SJCRH30 (cell line): ENCODE measurements at regions not wholly inside any gene's neighbourhood (a gene's known extent, or its start where the extent isn't known, plus 50 kb on each side); places are given as distances from the start of the nearest gene placed in this dataset.
A peak's percentile ranks its signal among the peaks of the same experiment; 100 is the strongest.

Experiments
- DNase-seq, 2 experiments: peaks; one replicate each; pipeline ENCODE4 v3.0.0-alpha.2; 2015 to 2020
- H3K27ac ChIP-seq: fragments of 250-450 bp; sonication (Bioruptor Pico); 2 replicates; pipeline ENCODE4 v1.5.1; 2020; ENCODE audit warnings: mild to moderate bottlenecking, moderate library complexity
- H3K27me3 ChIP-seq: fragments of 250-450 bp; sonication (Bioruptor Pico); 2 replicates; pipeline ENCODE4 v1.5.1; 2020; ENCODE audit warnings: mild to moderate bottlenecking, moderate library complexity
- H3K36me3 ChIP-seq: fragments of 250-450 bp; sonication (Bioruptor Pico); 2 replicates; pipeline ENCODE4 v1.5.1; 2020; ENCODE audit warnings: mild to moderate bottlenecking, moderate library complexity
- H3K4me1 ChIP-seq: fragments of 250-450 bp; sonication (Bioruptor Pico); 2 replicates; pipeline ENCODE4 v1.5.1; 2020; ENCODE audit warnings: mild to moderate bottlenecking, moderate library complexity
- H3K4me3 ChIP-seq: fragments of 250-450 bp; sonication (Bioruptor Pico); 2 replicates; pipeline ENCODE4 v1.5.1; 2020; ENCODE audit warnings: mild to moderate bottlenecking, moderate library complexity
- H3K9me3 ChIP-seq: fragments of 250-450 bp; sonication (Bioruptor Pico); replicated peaks from 2 replicates; pipeline ENCODE4 v1.5.1; 2020; ENCODE audit warnings: mild to moderate bottlenecking, moderate library complexity

DNA sequence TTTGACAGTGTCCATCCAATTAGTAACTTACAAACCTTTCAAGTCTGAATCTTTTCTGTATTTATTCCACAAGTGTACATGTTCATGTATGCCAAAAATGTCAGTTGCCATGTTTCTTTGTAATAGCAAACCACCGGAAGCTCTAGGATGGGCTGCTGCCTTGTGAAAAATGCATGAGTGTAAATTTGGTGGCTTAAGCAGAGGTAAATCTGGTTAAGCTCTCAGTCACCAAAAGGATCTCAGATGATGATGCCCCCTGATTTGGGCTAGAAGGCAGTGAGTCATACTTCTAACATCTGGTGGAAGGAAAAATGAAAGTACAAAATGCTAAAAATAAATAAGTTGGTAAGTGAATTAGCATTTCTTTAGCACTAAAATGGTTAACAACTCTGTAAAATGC is 567.5 kb downstream of the ELAVL2 start:
- no peak overlapping the region for H3K27ac ChIP-seq
- H3K4me1 ChIP-seq: peaks cover 9% of the 10 kb centered on the region; the same call in 1 of the 2 replicates
- H3K36me3 ChIP-seq: no peaks in the 10 kb centered on the region
- no peaks in the 10 kb centered on the region for H3K9me3 ChIP-seq
- peak in 1 of 2 experiments; percentile 19 for DNase-seq
- no peak overlapping the region for H3K4me3 ChIP-seq
- H3K27me3 ChIP-seq: no peaks in the 10 kb centered on the region

DNA sequence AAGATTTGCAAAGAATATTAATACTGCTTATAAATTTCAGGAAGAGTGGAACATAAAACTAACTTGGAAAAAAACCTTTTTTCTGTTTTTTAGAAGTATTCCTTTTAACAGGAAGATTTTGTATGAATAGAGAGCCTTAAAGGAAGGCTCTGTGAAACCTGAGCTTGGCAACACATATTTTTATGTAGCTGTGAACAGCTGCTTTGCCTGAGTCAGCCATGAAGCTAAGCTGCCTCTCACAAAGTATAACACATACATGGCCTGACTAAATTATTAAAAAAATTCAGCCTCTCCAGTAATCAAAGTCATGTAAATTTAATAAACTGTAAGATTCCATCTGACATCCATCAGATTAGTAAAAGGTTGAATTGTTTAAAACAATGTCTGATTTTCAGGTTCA is 547.5 kb downstream of the ELAVL2 start:
- Histone ChIP-seq H3K9me3 (no peaks in the 10 kb centered on the region), H3K36me3 (no peaks in the 10 kb centered on the region), H3K27ac (peak overlapping the region; percentile 32), H3K4me1 (peaks cover 16% of the 10 kb centered on the region), H3K4me3 (no peak overlapping the region), H3K27me3 (no peaks in the 10 kb centered on the region)
- peak; percentile 9 to 56 for DNase-seq

DNA sequence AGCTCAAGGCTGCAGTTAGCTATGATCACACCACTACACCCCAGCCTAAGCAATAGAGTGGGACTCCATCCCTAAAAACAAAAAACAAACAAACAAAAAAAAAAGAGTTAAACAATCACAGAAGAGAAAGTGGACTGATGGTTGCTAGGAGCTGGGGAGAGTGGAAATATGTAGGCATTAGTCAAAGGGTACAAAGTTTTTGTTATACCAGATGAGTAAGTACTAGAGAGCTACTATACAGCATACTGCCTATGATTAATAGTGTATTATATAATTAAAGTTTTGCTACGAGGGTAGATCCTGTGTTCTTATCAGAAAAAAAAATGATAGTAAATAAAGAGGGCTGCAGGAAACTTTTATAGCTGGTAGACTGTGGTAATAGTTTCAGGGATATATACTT is 538.6 kb downstream of the ELAVL2 start:
- H3K36me3 ChIP-seq: no peaks in the 10 kb centered on the region
- H3K9me3 ChIP-seq: no peaks in the 10 kb centered on the region
- no peak overlapping the region for H3K4me3 ChIP-seq
- H3K27me3 ChIP-seq: no peaks in the 10 kb centered on the region; the same call in 1 of the 2 replicates
- H3K27ac ChIP-seq: no peak overlapping the region
- DNase-seq: no peak
- H3K4me1 ChIP-seq: no peaks in the 10 kb centered on the region

DNA sequence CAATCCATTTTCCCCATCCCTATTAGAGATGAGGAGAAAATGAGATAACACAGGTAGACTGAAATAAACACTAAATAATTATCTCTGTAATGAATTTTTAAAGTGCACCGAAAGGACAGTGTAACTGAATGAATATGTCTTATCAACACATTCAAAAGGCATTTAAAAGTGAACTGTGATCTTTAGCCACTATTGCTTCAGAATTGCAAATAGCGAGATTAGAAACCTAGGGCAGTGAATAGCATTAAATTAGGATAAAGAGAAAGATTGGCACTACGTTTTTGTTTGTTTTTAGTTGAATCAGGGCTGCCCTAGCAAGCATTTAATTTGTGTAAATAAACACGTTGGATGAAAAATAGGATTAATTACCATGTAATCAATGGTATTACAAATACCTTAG is 537.5 kb downstream of the ELAVL2 start:
- DNase-seq: no peak

DNA sequence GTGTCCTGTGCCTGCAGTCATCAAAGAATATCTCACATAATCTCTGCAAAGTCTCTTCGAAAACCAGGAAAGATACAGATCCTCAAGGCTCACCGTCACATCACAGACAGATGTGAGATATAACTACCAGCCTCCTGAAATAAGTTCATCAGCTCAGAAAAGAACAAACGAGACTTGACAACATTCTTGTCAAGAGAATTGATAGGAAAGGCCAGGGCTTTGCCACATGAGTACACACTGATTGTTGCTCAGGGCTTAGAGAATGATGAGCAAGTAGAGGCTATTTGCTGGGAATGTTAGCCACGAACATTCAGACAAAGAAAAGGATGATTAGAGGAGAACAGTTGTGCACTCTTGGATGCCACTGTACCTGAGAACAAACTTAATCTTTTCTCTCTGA is 535.1 kb downstream of the ELAVL2 start:
- no peaks in the 10 kb centered on the region; the same call in 1 of the 2 replicates for H3K27me3 ChIP-seq
- H3K4me1 ChIP-seq: no peaks in the 10 kb centered on the region
- no peaks in the 10 kb centered on the region for H3K9me3 ChIP-seq
- H3K4me3 ChIP-seq: no peak overlapping the region
- no peaks in the 10 kb centered on the region for H3K36me3 ChIP-seq
- DNase-seq: no peak
- no peak overlapping the region for H3K27ac ChIP-seq

More for the DNA sequence above, 537.5 kb downstream of the ELAVL2 start:
- no peaks in the 10 kb centered on the region; the same call in 1 of the 2 replicates for H3K27me3 ChIP-seq
- H3K36me3 ChIP-seq: no peaks in the 10 kb centered on the region
- no peak overlapping the region for H3K27ac ChIP-seq
- no peaks in the 10 kb centered on the region for H3K9me3 ChIP-seq
- no peak overlapping the region for H3K4me3 ChIP-seq
- H3K4me1 ChIP-seq: no peaks in the 10 kb centered on the region

DNA sequence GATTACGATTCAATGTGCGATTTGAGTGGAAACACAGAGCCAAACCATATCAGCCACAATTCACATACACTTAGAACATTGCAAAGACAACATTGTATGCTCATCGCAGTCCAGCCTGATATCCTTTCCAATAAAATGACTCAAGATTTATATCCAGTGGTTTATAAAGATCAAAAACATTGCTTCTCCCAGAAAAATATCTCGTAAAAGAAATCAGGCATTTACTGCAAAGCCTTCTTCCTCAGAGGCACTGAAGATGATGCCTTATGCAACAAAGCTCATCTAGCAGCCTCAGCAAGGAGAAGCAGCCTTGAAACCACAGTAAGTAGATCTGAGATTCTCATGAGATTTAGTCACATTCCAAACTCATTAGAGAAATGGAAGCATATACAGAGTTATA is 523.8 kb downstream of the ELAVL2 start:
- H3K27me3 ChIP-seq: no peaks in the 10 kb centered on the region
- no peak for DNase-seq

DNA sequence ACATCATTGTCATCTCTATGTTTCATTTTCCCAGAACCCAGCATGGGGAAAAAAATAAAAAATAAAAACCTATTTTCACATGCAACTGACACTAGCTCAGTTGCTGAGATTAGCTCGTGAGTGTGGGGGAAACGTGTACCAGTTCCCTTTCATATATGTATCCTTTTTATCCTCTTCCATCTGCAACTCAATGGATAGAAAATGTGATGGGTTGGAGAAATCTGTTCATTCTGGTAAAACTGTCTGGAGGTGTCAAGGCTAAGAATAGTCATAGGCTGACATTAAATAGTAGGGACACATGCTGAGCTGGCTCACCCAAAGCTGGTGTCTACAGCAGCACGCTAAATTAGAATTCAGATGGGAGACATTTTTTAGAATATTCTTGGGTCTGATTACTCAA is 519.3 kb downstream of the ELAVL2 start:
- Histone ChIP-seq H3K4me3 (no peak overlapping the region), H3K4me1 (no peaks in the 10 kb centered on the region), H3K36me3 (no peaks in the 10 kb centered on the region), H3K27me3 (no peaks in the 10 kb centered on the region), H3K9me3 (no peaks in the 10 kb centered on the region), H3K27ac (no peak overlapping the region)
- DNase-seq: no peak

More for the DNA sequence above, 523.8 kb downstream of the ELAVL2 start:
- Histone ChIP-seq H3K36me3 (no peaks in the 10 kb centered on the region), H3K4me1 (no peaks in the 10 kb centered on the region), H3K27ac (no peak overlapping the region), H3K4me3 (no peak overlapping the region), H3K9me3 (no peaks in the 10 kb centered on the region)

DNA sequence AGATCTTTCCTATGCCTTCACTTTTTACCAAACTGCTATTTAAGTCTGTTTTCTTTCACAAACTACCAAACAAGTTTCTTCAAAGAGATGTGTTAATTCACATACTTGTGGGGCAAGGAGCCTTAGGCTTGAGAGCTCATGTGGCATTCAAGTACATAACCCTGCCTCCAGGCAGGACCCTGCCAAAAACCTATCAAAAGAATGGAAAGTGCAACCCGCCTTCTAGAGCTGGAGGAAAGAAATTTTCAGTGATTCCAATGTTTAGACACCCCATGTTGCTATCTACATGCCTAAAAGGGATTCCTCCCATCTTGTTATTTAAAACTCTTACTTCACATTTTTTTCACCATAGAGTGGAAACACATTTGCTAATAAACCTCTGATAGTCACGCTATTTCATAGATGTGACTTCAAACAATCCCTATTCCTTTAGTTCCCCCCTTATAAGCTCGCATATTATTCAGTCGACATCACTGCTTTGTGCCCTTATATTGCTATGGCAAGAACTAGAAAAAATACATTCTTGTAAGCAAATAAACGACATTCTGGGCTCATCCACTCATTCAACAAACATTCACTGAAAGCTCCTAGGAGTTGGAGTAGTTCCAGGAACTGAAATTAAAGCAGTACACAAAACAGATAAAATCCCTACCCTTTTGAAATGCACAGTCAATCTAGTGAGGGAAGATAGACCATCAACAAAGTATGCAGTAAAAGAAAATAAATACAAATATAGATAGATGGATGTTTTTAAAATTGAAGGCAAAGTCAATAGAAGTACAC is 518.1 kb downstream of the ELAVL2 start:
- no peak overlapping the region for H3K27ac ChIP-seq
- no peaks in the 10 kb centered on the region for H3K36me3 ChIP-seq
- DNase-seq: no peak
- H3K4me1 ChIP-seq: no peaks in the 10 kb centered on the region
- H3K27me3 ChIP-seq: no peaks in the 10 kb centered on the region
- no peaks in the 10 kb centered on the region for H3K9me3 ChIP-seq
- H3K4me3 ChIP-seq: no peak overlapping the region

DNA sequence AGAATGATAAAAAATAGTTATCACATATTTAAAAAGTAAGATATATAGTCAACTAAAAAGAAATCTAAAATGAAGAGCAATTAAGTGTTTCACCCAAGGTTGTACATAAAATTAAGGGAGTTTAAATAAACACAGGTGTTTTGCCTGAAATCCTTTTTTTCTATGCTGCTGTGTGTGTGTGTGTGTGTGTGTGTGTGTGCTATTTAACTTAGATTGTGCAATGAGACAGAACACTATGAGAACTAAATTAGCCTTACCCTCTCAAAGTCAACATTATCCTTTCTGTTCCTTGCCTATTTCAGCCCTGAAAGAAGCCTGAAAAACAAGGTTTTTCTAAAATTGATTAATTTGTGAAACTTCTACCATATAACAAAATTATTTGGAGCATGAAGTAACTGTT is 516.2 kb downstream of the ELAVL2 start:
- H3K36me3 ChIP-seq: no peaks in the 10 kb centered on the region
- H3K27me3 ChIP-seq: no peaks in the 10 kb centered on the region
- no peak overlapping the region for H3K4me3 ChIP-seq
- DNase-seq: no peak
- H3K9me3 ChIP-seq: no peaks in the 10 kb centered on the region
- H3K27ac ChIP-seq: no peak overlapping the region
- H3K4me1 ChIP-seq: no peaks in the 10 kb centered on the region

DNA sequence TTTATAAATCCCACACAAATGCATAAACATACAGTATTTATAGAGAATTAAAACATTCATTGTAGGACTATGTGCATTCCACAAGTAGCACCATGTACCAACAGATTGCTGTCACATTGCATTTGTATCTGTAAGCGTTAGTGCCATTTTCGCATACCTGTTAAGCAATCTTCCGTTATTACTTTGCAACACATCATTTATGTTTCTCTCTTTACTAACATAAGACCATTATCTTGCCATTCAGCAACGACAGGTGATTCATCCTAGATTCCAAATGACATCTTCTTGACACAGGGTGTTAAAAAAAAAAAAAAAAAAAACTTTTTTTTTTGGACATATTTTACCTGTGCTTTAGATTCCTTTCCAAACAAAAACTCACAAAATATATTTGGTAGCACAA is 511.8 kb downstream of the ELAVL2 start:
- H3K27me3 ChIP-seq: no peaks in the 10 kb centered on the region
- H3K4me1 ChIP-seq: no peaks in the 10 kb centered on the region
- no peaks in the 10 kb centered on the region for H3K9me3 ChIP-seq
- H3K27ac ChIP-seq: no peak overlapping the region
- no peaks in the 10 kb centered on the region for H3K36me3 ChIP-seq
- DNase-seq: no peak
- no peak overlapping the region for H3K4me3 ChIP-seq

DNA sequence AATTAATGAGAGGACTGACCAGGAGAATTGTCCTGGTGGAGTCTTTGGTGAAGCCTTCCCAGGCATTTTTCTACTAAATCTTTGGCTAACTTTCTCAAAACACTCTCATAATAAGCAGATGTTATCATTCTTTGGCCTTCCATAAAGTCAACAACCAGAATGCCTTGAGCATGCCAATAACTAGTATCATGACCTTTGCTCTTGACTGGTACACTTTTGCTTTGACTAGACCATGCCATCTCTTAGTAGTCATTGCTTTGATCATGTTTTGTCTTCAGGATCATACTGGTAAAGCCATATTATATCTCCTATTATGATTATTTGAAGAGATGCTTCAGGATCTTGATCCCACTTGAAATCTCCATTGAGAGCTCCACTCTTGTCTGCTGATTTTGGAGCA is 506.9 kb downstream of the ELAVL2 start:
- no peaks in the 10 kb centered on the region for H3K27me3 ChIP-seq
- H3K27ac ChIP-seq: no peak overlapping the region
- DNase-seq: no peak
- H3K36me3 ChIP-seq: no peaks in the 10 kb centered on the region
- no peak overlapping the region for H3K4me3 ChIP-seq
- H3K9me3 ChIP-seq: no peaks in the 10 kb centered on the region
- peaks cover 13% of the 10 kb centered on the region for H3K4me1 ChIP-seq

DNA sequence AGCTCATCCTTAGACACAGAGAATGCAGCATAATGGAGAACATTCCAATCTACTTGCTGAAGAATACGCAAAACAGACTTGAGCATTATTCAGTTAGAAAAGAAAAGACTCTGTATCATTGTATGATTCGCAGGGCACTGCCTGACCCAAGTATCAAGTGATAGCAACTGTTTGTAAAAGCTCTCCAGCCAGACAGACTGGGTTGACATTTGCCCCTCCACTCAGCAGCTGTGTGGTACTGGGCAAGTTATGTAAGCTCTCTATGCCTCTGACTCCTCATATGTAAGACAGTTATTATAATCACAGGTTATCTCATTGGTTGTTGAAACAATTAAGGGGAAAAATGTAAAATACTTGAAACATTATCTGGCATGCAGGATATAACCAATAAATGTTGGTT is 505.0 kb downstream of the ELAVL2 start:
- H3K4me1 ChIP-seq: peaks cover 13% of the 10 kb centered on the region
- DNase-seq: peak; percentile 57 to 69

DNA sequence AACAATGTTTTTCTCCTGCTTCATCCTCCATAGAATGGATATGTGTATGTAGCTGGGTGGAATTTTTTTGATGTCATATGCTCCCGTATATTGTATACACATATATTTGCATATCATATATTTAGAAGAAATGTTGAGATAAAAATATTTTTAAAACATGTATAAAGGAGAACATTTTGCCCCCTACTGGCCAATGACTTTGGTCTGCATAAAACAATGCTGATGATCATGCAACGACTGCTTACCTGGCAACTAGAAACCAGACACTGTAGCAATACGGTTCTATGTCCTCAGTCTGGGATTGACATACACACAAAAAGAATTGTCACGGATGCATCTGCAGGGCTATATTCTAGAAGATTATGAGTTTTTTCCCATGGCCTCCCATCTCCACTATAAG is 503.6 kb downstream of the ELAVL2 start:
- Histone ChIP-seq H3K36me3 (no peaks in the 10 kb centered on the region), H3K27me3 (no peaks in the 10 kb centered on the region), H3K27ac (no peak overlapping the region), H3K4me3 (no peak overlapping the region), H3K4me1 (peaks cover 13% of the 10 kb centered on the region), H3K9me3 (no peaks in the 10 kb centered on the region)
- peak in 1 of 2 experiments; percentile 3 for DNase-seq

More for the DNA sequence above, 505.0 kb downstream of the ELAVL2 start:
- H3K27me3 ChIP-seq: no peaks in the 10 kb centered on the region
- no peaks in the 10 kb centered on the region for H3K9me3 ChIP-seq
- no peaks in the 10 kb centered on the region for H3K36me3 ChIP-seq
- H3K4me3 ChIP-seq: no peak overlapping the region
- H3K27ac ChIP-seq: peak overlapping the region; percentile 12; the same call in 1 of the 2 replicates

DNA sequence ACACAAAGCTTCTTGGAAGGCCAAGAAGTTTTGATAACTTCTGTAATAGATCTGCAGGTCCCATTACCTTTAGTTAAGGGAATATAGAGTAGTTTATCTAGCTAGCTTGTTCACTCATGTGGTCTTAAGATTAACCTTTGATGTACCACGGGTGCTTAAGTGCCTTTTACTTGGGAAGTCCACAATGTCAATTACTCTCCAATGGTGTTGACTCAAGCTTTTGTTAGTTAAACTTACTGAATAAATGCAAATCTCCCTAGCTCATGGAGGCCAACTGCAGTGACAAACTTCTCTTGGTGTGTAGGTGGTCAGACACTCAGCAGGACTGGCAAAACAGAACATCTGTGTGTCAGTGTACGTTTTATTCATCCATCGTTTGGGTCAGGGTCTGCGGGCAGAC is 501.5 kb downstream of the ELAVL2 start:
- Histone ChIP-seq H3K27ac (no peak overlapping the region), H3K4me1 (peaks cover 13% of the 10 kb centered on the region), H3K27me3 (no peaks in the 10 kb centered on the region), H3K4me3 (no peak overlapping the region), H3K9me3 (no peaks in the 10 kb centered on the region), H3K36me3 (no peaks in the 10 kb centered on the region)
- no peak for DNase-seq

DNA sequence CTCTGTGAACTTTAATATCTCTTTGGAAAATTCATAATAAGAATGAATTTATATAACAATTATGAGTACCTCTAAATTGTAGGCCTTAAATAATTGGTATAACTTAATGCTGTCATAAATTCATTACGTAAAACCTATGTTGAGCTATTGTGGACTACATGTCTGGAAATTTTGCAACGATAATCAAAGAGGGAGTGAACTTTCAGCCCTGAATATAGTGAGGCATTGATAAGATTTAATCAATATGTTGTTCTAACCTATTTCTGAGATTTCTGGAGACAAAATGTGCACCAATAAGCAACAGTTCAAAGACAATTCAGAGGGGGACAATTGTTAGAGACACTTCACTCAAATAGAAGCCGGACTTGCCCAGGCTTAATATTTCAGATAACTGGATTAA is 499.4 kb downstream of the ELAVL2 start:
- H3K27ac ChIP-seq: no peak overlapping the region
- no peak for DNase-seq
- 0 out of 2 replicates have a peak, but pooled peaks cover 2% of the 10 kb centered on the region for H3K4me1 ChIP-seq

DNA sequence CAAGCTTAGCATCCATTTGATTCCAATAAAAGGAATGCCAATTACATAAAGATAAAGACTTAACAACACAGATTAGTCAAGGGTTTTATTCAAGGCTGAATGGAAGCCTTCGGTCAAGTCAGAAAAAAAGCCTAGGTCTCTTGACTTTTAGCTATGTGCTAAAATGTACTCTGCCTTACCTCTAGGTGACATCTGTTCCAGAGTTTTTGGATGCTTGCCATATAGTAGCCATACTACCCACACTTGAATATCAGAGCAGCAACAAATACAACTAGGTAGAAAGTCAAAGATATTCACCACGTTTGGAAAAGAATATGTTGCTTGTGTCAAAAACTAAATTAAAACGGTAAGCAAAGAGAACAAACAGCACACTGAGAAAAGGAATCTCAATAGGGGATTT is 484.7 kb downstream of the ELAVL2 start:
- DNase-seq: peak; percentile 12 to 63
- H3K27me3 ChIP-seq: no peaks in the 10 kb centered on the region
- H3K27ac ChIP-seq: no peak overlapping the region; the same call in 1 of the 2 replicates
- no peak overlapping the region for H3K4me3 ChIP-seq
- no peaks in the 10 kb centered on the region for H3K36me3 ChIP-seq
- peaks cover 31% of the 10 kb centered on the region for H3K4me1 ChIP-seq
- no peaks in the 10 kb centered on the region for H3K9me3 ChIP-seq

More for the DNA sequence above, 499.4 kb downstream of the ELAVL2 start:
- H3K4me3 ChIP-seq: no peak overlapping the region
- H3K27me3 ChIP-seq: no peaks in the 10 kb centered on the region
- H3K36me3 ChIP-seq: no peaks in the 10 kb centered on the region
- H3K9me3 ChIP-seq: no peaks in the 10 kb centered on the region
